Stimulated activated effector memory CD8-positive, alpha-beta T cell treated with anti-CD3 and anti-CD28 coated beads, Interleukin-12 subunit alpha, Interleukin-12 subunit beta, amount 100 ng/mL, for 72 hours (primary cell): ENCODE measurements at regions not wholly inside any gene's neighbourhood (a gene's known extent, or its start where the extent isn't known, plus 50 kb on each side); places are given as distances from the start of the nearest gene placed in this dataset.

Source experiments
- ATAC-seq: fragments of 150-1000 bp; cut with Tn5 transposase; 2 replicates; pipeline ENCODE4 v1.10.0; 2021
- DNase-seq, 2 donors: peaks; one replicate each; pipeline ENCODE4 v3.0.0; 2021 to 2022; ENCODE audit warnings: low spot score in 2 of 2
- H3K27ac Mint-ChIP-seq: one replicate; pipeline ENCODE4 v1.8.0; 2022; ENCODE audit warnings: mild to moderate bottlenecking, mixed read lengths
- H3K36me3 Mint-ChIP-seq: one replicate; pipeline ENCODE4 v1.8.0; 2022; ENCODE audit warnings: mild to moderate bottlenecking, mixed read lengths
- H3K4me1 Mint-ChIP-seq: one replicate; pipeline ENCODE4 v1.8.0; 2022; ENCODE audit warnings: mixed read lengths
- H3K4me3 Mint-ChIP-seq: one replicate; pipeline ENCODE4 v1.8.0; 2022; ENCODE audit warnings: mild to moderate bottlenecking, mixed read lengths
- H3K9me3 Mint-ChIP-seq: one replicate; pipeline ENCODE4 v1.8.0; 2022; ENCODE audit warnings: mixed read lengths

- Mint-ChIP-seq H3K4me1 (no peaks in the 10 kb centered on the region), H3K27ac (no peak overlapping the region), H3K36me3 (no peaks in the 10 kb centered on the region), H3K4me3 (no peak overlapping the region), H3K9me3 (no peaks in the 10 kb centered on the region)
- ATAC-seq (no peak), DNase-seq (no peak)
Measured at GRCh38 chr22:48217596-48217995, 1455.1 kb downstream of the TBC1D22A start.

GRCh38 chr22:48212727-48213126 is 1450.3 kb downstream of the TBC1D22A start:
- no peaks in the 10 kb centered on the region for H3K4me1 Mint-ChIP-seq
- no peaks in the 10 kb centered on the region for H3K9me3 Mint-ChIP-seq
- H3K4me3 Mint-ChIP-seq: no peak overlapping the region
- no peak for DNase-seq
- no peaks in the 10 kb centered on the region for H3K36me3 Mint-ChIP-seq
- no peak overlapping the region for H3K27ac Mint-ChIP-seq
- ATAC-seq: no peak

GRCh38 chr22:48210812-48211211 is 1448.4 kb downstream of the TBC1D22A start:
- Mint-ChIP-seq H3K9me3 (no peaks in the 10 kb centered on the region), H3K4me1 (no peaks in the 10 kb centered on the region), H3K27ac (no peak overlapping the region), H3K36me3 (no peaks in the 10 kb centered on the region), H3K4me3 (no peak overlapping the region)
- no peak for DNase-seq
- ATAC-seq: no peak

GRCh38 chr22:48210198-48210580 is 1447.7 kb downstream of the TBC1D22A start:
- H3K4me1 Mint-ChIP-seq: no peaks in the 10 kb centered on the region
- ATAC-seq: no peak
- H3K36me3 Mint-ChIP-seq: no peaks in the 10 kb centered on the region

GRCh38 chr22:48209473-48210197 is 1447.2 kb downstream of the TBC1D22A start:
- H3K9me3 Mint-ChIP-seq: no peaks in the 10 kb centered on the region
- no peaks in the 10 kb centered on the region for H3K4me1 Mint-ChIP-seq
- no peaks in the 10 kb centered on the region for H3K36me3 Mint-ChIP-seq
- H3K4me3 Mint-ChIP-seq: no peak overlapping the region
- ATAC-seq (no peak), DNase-seq (no peak)
- no peak overlapping the region for H3K27ac Mint-ChIP-seq

More at GRCh38 chr22:48210198-48210580, 1447.7 kb downstream of the TBC1D22A start:
- Mint-ChIP-seq H3K9me3 (no peaks in the 10 kb centered on the region), H3K4me3 (no peak overlapping the region), H3K27ac (no peak overlapping the region)
- DNase-seq: no peak

GRCh38 chr22:48208894-48209293 is 1446.4 kb downstream of the TBC1D22A start:
- H3K27ac Mint-ChIP-seq: no peak overlapping the region

GRCh38 chr22:48207919-48208535 is 1445.6 kb downstream of the TBC1D22A start:
- H3K4me1 Mint-ChIP-seq: no peaks in the 10 kb centered on the region
- no peak overlapping the region for H3K4me3 Mint-ChIP-seq
- ATAC-seq: no peak
- H3K36me3 Mint-ChIP-seq: no peaks in the 10 kb centered on the region
- H3K9me3 Mint-ChIP-seq: no peaks in the 10 kb centered on the region
- no peak for DNase-seq
- no peak overlapping the region for H3K27ac Mint-ChIP-seq

More at GRCh38 chr22:48208894-48209293, 1446.4 kb downstream of the TBC1D22A start:
- Mint-ChIP-seq H3K36me3 (no peaks in the 10 kb centered on the region), H3K4me1 (no peaks in the 10 kb centered on the region), H3K4me3 (no peak overlapping the region), H3K9me3 (no peaks in the 10 kb centered on the region)
- no peak for ATAC-seq
- no peak for DNase-seq

- Mint-ChIP-seq H3K36me3 (no peaks in the 10 kb centered on the region), H3K4me3 (no peak overlapping the region), H3K4me1 (no peaks in the 10 kb centered on the region), H3K27ac (no peak overlapping the region), H3K9me3 (no peaks in the 10 kb centered on the region)
- DNase-seq: no peak
- no peak for ATAC-seq
Measured at GRCh38 chr22:48205790-48206189, 1443.3 kb downstream of the TBC1D22A start.

- no peak overlapping the region for H3K4me3 Mint-ChIP-seq
- ATAC-seq (no peak), DNase-seq (no peak)
- H3K27ac Mint-ChIP-seq: no peak overlapping the region
- no peaks in the 10 kb centered on the region for H3K9me3 Mint-ChIP-seq
- H3K4me1 Mint-ChIP-seq: no peaks in the 10 kb centered on the region
- no peaks in the 10 kb centered on the region for H3K36me3 Mint-ChIP-seq
Measured at GRCh38 chr22:48205161-48205560, 1442.7 kb downstream of the TBC1D22A start.

GRCh38 chr22:48204296-48204695 is 1441.8 kb downstream of the TBC1D22A start:
- ATAC-seq: no peak
- Mint-ChIP-seq H3K36me3 (no peaks in the 10 kb centered on the region), H3K4me1 (no peaks in the 10 kb centered on the region)

GRCh38 chr22:48199667-48200066 is 1437.2 kb downstream of the TBC1D22A start:
- Mint-ChIP-seq H3K9me3 (no peaks in the 10 kb centered on the region), H3K4me1 (no peaks in the 10 kb centered on the region), H3K36me3 (no peaks in the 10 kb centered on the region), H3K27ac (no peak overlapping the region), H3K4me3 (no peak overlapping the region)
- DNase-seq (no peak), ATAC-seq (no peak)

More at GRCh38 chr22:48204296-48204695, 1441.8 kb downstream of the TBC1D22A start:
- Mint-ChIP-seq H3K4me3 (no peak overlapping the region), H3K27ac (no peak overlapping the region), H3K9me3 (no peaks in the 10 kb centered on the region)
- no peak for DNase-seq

GRCh38 chr22:48198489-48199459 is 1436.3 kb downstream of the TBC1D22A start:
- Mint-ChIP-seq H3K36me3 (no peaks in the 10 kb centered on the region), H3K27ac (no peak overlapping the region), H3K4me1 (no peaks in the 10 kb centered on the region), H3K9me3 (no peaks in the 10 kb centered on the region), H3K4me3 (no peak overlapping the region)
- ATAC-seq: no peak
- DNase-seq: no peak

GRCh38 chr22:48197189-48197690 is 1434.8 kb downstream of the TBC1D22A start:
- Mint-ChIP-seq H3K9me3 (no peaks in the 10 kb centered on the region), H3K27ac (no peak overlapping the region), H3K4me1 (no peaks in the 10 kb centered on the region), H3K4me3 (no peak overlapping the region), H3K36me3 (no peaks in the 10 kb centered on the region)
- ATAC-seq (no peak), DNase-seq (no peak)

- H3K4me1 Mint-ChIP-seq: peaks cover 11% of the 10 kb centered on the region
- ATAC-seq: no peak
Measured at GRCh38 chr22:48192920-48193319, 1430.5 kb downstream of the TBC1D22A start.

GRCh38 chr22:48192071-48192470 is 1429.6 kb downstream of the TBC1D22A start:
- DNase-seq (no peak), ATAC-seq (no peak)
- Mint-ChIP-seq H3K4me3 (no peak overlapping the region), H3K9me3 (peaks cover 9% of the 10 kb centered on the region), H3K36me3 (no peaks in the 10 kb centered on the region), H3K4me1 (peaks cover 11% of the 10 kb centered on the region), H3K27ac (no peak overlapping the region)

More at GRCh38 chr22:48192920-48193319, 1430.5 kb downstream of the TBC1D22A start:
- no peak overlapping the region for H3K27ac Mint-ChIP-seq
- H3K9me3 Mint-ChIP-seq: peaks cover 9% of the 10 kb centered on the region
- no peak overlapping the region for H3K4me3 Mint-ChIP-seq
- no peak for DNase-seq
- H3K36me3 Mint-ChIP-seq: no peaks in the 10 kb centered on the region
